ENCODE measurements at regions not wholly inside any gene's neighbourhood (a gene's known extent, or its start where the extent isn't known, plus 50 kb on each side); places are given as distances from the start of the nearest gene placed in this dataset.

DNA sequence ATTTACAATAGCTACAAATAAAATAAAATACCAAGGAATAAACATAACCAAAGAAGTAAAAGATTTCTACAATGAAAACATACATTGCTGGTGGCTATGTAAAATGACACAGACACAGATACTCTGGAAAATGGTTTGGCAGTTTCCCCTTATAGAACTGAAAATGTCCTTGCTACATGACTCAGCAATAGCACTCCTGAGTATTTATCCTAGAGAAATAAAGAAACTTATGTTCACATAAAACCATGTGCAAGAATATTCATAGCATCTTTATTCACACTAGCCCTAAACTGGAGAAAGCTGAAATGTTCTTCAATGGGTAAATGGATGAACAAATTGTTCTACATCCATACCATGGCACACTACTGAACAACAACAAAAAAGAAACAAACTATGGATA is 100.2 kb upstream of the RFC3 start:
- no peaks in the 10 kb centered on the region for H3K9me3 ChIP-seq (ENCODE audit: control insufficient read depth, low read length)
- no peaks in the 10 kb centered on the region for H3K27me3 ChIP-seq (ENCODE audit: control insufficient read depth, insufficient read depth, low read length, poor library complexity, severe bottlenecking)

DNA sequence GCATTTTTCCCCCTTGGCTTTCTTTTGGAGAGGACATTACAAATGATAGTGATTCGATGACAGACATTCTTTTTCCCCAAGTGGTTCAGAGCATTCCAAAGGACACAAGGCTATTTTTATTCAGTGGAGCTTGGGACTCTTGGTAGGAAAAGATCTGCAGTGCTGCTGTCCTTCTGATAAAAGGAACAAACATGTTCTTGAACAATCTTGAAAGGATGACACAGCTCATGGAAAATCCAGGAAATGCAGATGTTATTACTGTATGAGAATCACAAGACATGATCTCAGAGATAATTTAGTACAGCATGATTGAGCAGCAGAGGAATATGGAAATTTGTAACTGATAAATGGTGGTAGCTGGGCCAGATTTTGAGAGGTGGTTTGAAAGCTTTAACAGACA is 96.2 kb upstream of the RFC3 start:
- H3K4me3 ChIP-seq (ENCODE audit: insufficient read depth, low read depth, low read length): no peak overlapping the region
- WGBS, 2 experiments: 82 to 100% methylated on average over 1 of the region's 1 CpG
- no peaks in the 10 kb centered on the region for H3K4me1 ChIP-seq (ENCODE audit: control insufficient read depth, insufficient read depth, low read length)
- no peaks in the 10 kb centered on the region for H3K9me3 ChIP-seq (ENCODE audit: control insufficient read depth, low read length)
- H3K27me3 ChIP-seq (ENCODE audit: control insufficient read depth, insufficient read depth, low read length, poor library complexity, severe bottlenecking): no peaks in the 10 kb centered on the region
- no peaks in the 10 kb centered on the region for H3K36me3 ChIP-seq (ENCODE audit: control insufficient read depth, insufficient read depth, low read length)
- no peak overlapping the region for H3K27ac ChIP-seq (ENCODE audit: insufficient read depth, low read depth, low read length, poor library complexity, severe bottlenecking)

More for the DNA sequence above, 100.2 kb upstream of the RFC3 start:
- Histone ChIP-seq H3K4me1 (ENCODE audit: control insufficient read depth, insufficient read depth, low read length) (no peaks in the 10 kb centered on the region), H3K4me3 (ENCODE audit: insufficient read depth, low read depth, low read length) (no peak overlapping the region), H3K36me3 (ENCODE audit: control insufficient read depth, insufficient read depth, low read length) (no peaks in the 10 kb centered on the region), H3K27ac (ENCODE audit: insufficient read depth, low read depth, low read length, poor library complexity, severe bottlenecking) (no peak overlapping the region)

DNA sequence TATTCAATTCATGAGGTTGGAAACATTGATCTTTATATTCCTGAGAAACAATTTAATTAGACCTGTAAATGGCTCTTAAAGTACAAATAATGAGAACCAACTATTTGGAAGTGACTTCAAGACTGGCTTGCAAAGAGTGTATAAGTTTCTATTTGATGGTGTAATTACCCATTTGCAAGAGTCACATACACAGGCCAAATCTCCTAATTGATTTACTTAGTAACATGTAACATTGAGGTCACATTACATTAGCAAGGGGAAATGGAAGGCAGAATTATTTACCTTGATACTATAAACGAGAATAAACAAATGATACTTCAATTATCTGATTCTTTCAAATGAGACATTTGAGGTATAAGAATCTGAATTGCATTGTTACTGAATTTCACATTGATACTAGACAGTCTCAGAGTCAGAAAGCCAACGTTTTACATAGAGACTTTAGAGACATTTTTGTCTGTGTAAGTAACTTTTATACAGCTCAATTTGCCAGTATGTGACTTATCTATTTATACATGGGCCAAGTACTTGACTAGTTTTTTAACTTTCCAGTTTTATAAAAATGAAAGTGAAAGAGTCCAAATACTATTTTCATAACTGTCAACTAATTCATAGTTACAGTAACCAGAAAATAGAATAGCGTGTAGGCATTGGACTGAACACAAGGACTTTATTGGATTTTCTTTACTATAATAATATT is 95.6 kb upstream of the RFC3 start:
- no peaks in the 10 kb centered on the region for H3K9me3 ChIP-seq (ENCODE audit: control insufficient read depth, low read length)
- no peak overlapping the region for H3K4me3 ChIP-seq (ENCODE audit: insufficient read depth, low read depth, low read length)
- H3K27ac ChIP-seq (ENCODE audit: insufficient read depth, low read depth, low read length, poor library complexity, severe bottlenecking): no peak overlapping the region
- no peaks in the 10 kb centered on the region for H3K36me3 ChIP-seq (ENCODE audit: control insufficient read depth, insufficient read depth, low read length)
- 80 to 97% methylated on average over 1 to 3 of the region's 3 CpGs for WGBS, 2 experiments
- H3K27me3 ChIP-seq (ENCODE audit: control insufficient read depth, insufficient read depth, low read length, poor library complexity, severe bottlenecking): no peaks in the 10 kb centered on the region
- H3K4me1 ChIP-seq (ENCODE audit: control insufficient read depth, insufficient read depth, low read length): no peaks in the 10 kb centered on the region

DNA sequence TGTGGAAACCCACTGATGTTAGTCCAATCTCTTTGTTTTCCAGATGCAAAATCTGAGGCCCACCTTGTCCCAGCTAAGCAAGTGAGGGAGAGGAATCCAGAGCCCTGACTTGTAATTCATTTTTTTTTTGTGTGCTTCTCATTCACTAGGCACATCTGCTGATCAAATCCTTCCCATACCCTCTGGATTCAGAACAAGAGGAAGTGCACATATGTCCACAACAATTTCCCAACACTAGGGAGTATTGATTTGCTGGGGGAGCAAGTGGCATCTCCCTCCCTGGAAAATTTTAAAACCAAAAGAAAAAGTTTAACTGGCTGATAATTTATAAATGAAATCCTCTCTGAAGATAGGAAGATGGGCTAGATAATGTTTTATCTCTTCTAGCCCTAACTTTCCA is 94.6 kb upstream of the RFC3 start:
- H3K27me3 ChIP-seq (ENCODE audit: control insufficient read depth, insufficient read depth, low read length, poor library complexity, severe bottlenecking): no peaks in the 10 kb centered on the region
- H3K9me3 ChIP-seq (ENCODE audit: control insufficient read depth, low read length): no peaks in the 10 kb centered on the region
- H3K27ac ChIP-seq (ENCODE audit: insufficient read depth, low read depth, low read length, poor library complexity, severe bottlenecking): no peak overlapping the region
- H3K36me3 ChIP-seq (ENCODE audit: control insufficient read depth, insufficient read depth, low read length): no peaks in the 10 kb centered on the region
- no peaks in the 10 kb centered on the region for H3K4me1 ChIP-seq (ENCODE audit: control insufficient read depth, insufficient read depth, low read length)
- no peak overlapping the region for H3K4me3 ChIP-seq (ENCODE audit: insufficient read depth, low read depth, low read length)

DNA sequence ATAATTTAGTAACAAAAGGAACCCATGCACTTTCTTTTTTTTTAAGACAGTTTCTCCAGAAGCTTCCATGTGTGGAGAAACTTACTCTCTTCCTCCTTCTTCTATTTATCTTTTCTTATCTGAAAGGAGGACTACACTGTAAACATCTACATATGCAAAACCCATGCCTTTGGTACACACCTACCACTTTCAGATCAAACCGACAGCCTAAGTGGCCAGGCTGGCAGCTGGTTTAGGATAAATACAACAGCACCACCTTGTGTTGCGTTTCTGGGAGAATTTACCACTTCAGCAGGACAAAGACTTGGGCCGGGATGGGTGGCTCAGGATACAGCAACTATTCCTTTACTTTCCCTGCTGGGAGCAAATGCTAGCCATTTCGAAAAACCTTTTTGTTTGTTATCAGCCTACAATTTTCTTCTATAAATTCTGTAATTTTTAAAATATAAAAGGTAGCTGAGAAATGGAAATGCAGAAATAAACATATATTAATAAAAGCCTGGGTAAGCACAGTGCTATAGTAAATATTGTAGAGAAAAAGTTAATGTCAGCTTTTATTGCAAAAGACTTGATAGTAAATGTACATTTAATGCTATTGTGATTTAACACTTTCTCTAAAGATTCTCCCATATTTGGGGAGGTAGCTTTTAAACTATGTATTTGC is 94.0 kb upstream of the RFC3 start:
- whole genome bisulfite sequencing, 2 experiments: 0 to 15% methylated on average over 3 to 4 of the region's 4 CpGs
- no peak overlapping the region for H3K27ac ChIP-seq (ENCODE audit: insufficient read depth, low read depth, low read length, poor library complexity, severe bottlenecking)
- no peaks in the 10 kb centered on the region for H3K27me3 ChIP-seq (ENCODE audit: control insufficient read depth, insufficient read depth, low read length, poor library complexity, severe bottlenecking)
- no peaks in the 10 kb centered on the region for H3K4me1 ChIP-seq (ENCODE audit: control insufficient read depth, insufficient read depth, low read length)
- H3K4me3 ChIP-seq (ENCODE audit: insufficient read depth, low read depth, low read length): no peak overlapping the region
- no peaks in the 10 kb centered on the region for H3K9me3 ChIP-seq (ENCODE audit: control insufficient read depth, low read length)
- no peaks in the 10 kb centered on the region for H3K36me3 ChIP-seq (ENCODE audit: control insufficient read depth, insufficient read depth, low read length)

DNA sequence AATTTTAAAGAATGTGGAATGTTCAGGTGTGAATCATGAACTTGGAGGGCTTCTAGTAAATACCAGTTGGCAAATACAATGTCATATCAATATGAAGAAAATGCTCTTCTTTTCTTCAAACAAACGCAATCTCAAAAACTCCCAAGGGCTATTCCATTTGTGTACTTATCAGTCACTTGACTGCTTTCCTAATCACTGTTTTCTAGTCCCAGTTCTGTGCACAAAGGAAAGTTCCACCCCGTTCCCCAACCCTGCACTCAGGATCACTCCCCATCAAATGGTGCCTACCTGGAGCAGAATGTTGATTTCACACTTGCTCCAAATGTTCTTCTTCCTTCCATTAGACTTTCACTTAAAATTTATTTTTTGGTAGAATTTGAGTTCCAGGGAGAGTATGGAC is 92.6 kb upstream of the RFC3 start:
- H3K36me3 ChIP-seq (ENCODE audit: control insufficient read depth, insufficient read depth, low read length): no peaks in the 10 kb centered on the region
- no peaks in the 10 kb centered on the region for H3K27me3 ChIP-seq (ENCODE audit: control insufficient read depth, insufficient read depth, low read length, poor library complexity, severe bottlenecking)
- no peak overlapping the region for H3K27ac ChIP-seq (ENCODE audit: insufficient read depth, low read depth, low read length, poor library complexity, severe bottlenecking)
- 90 to 93% methylated on average over 2 of the region's 2 CpGs for WGBS, 2 experiments
- no peaks in the 10 kb centered on the region for H3K4me1 ChIP-seq (ENCODE audit: control insufficient read depth, insufficient read depth, low read length)
- no peaks in the 10 kb centered on the region for H3K9me3 ChIP-seq (ENCODE audit: control insufficient read depth, low read length)
- no peak overlapping the region for H3K4me3 ChIP-seq (ENCODE audit: insufficient read depth, low read depth, low read length)

DNA sequence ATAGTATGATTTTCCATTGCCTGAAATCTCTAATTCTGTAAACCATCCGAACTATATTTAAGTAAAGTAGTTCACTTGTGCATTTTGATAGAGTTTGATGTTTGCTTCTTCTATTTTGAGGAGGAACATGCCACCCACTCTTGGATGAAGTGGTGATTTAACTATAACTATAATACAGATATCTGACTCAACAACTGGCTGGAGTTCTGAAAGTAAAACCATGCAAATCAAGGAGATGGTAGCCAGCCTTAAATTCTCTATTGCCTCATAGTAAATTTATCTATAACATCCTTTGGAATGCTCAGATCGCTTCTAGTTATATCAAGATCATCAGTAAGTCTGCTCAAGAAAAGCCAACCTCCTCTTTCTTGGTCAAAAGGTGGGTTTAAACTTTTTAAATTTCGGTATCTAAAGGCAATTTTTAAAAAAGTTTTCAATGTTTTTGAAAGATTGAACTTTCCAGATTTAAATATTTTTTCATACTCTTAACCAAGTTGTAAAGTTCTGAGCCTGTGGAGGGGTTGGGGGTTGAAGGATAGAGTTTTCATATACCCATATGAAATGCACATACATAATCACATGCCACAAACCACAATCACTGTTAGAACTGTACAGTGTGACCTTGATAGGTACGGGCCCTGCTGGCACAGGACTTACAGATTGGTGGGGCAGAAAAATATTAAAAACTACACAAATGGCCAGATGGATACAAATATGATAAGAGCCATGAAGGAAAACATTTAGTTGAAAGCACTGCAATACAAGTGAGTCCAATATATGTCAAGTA is 90.5 kb upstream of the RFC3 start:
- no peak overlapping the region for H3K27ac ChIP-seq (ENCODE audit: insufficient read depth, low read depth, low read length, poor library complexity, severe bottlenecking)
- H3K4me1 ChIP-seq (ENCODE audit: control insufficient read depth, insufficient read depth, low read length): no peaks in the 10 kb centered on the region
- H3K36me3 ChIP-seq (ENCODE audit: control insufficient read depth, insufficient read depth, low read length): no peaks in the 10 kb centered on the region
- 97 to 100% methylated on average over 2 to 4 of the region's 4 CpGs for WGBS, 2 experiments
- no peak overlapping the region for H3K4me3 ChIP-seq (ENCODE audit: insufficient read depth, low read depth, low read length)
- H3K9me3 ChIP-seq (ENCODE audit: control insufficient read depth, low read length): no peaks in the 10 kb centered on the region
- no peaks in the 10 kb centered on the region for H3K27me3 ChIP-seq (ENCODE audit: control insufficient read depth, insufficient read depth, low read length, poor library complexity, severe bottlenecking)

DNA sequence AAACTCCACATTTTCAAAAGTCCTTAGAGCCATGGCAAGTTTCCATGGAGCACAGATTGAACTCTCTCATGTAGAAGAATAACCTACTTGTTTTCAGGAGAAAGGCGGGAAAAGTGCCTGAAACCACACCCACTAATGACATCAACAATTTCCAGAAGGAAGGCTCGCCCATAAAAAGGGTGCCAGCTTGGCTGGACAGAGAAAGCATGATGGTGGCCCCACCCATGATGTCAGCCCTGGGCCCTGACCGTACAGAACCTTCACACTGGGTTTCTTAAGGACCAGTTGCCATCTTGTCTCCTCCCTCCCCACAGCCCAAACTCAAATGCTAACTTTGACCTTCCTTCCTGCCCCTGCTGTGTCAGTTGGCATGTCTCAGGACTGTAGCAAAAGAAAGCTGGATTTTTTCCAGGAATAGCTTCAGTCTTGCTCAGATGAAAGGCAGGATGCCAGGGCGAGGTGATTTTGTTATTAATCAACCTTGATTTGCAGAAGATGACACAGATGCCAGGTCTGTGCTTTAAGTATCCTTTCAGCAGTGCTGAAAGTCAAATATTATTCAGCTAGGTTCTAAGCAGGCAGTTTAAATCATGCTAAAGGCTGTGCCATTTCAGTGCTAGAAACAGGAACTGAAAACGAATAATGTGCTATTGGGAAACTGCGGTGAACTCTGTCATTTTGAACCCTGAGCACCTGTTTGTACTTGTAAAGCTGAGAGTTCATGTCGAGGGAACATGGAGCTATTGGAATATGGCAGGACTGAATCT is 89.5 kb upstream of the RFC3 start:
- no peaks in the 10 kb centered on the region for H3K36me3 ChIP-seq (ENCODE audit: control insufficient read depth, insufficient read depth, low read length)
- WGBS, 2 experiments: 85 to 86% methylated on average over 7 of the region's 7 CpGs
- H3K27ac ChIP-seq (ENCODE audit: insufficient read depth, low read depth, low read length, poor library complexity, severe bottlenecking): no peak overlapping the region
- no peaks in the 10 kb centered on the region for H3K4me1 ChIP-seq (ENCODE audit: control insufficient read depth, insufficient read depth, low read length)
- H3K9me3 ChIP-seq (ENCODE audit: control insufficient read depth, low read length): no peaks in the 10 kb centered on the region
- H3K4me3 ChIP-seq (ENCODE audit: insufficient read depth, low read depth, low read length): no peak overlapping the region
- no peaks in the 10 kb centered on the region for H3K27me3 ChIP-seq (ENCODE audit: control insufficient read depth, insufficient read depth, low read length, poor library complexity, severe bottlenecking)

DNA sequence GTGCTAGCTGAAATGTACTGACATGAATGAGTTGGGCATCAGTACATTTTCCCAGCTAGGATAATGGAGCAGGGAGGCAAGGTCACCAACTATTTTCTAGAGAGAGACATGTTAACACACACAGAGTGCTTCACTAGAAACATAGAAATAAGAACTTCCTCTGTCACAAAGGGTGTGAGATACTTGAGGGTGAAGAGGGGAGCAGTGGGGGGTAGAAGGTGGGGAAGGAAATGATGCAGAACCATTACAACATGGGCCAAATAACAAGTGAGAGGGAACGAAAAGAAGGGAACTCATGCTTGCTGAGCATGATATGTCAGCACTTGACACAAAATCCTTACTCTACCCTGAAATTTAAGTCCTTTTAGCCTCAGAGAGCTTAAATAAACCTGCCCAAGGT is 87.8 kb upstream of the RFC3 start:
- H3K27ac ChIP-seq (ENCODE audit: insufficient read depth, low read depth, low read length, poor library complexity, severe bottlenecking): no peak overlapping the region
- H3K9me3 ChIP-seq (ENCODE audit: control insufficient read depth, low read length): no peaks in the 10 kb centered on the region
- no peaks in the 10 kb centered on the region for H3K27me3 ChIP-seq (ENCODE audit: control insufficient read depth, insufficient read depth, low read length, poor library complexity, severe bottlenecking)
- no peaks in the 10 kb centered on the region for H3K4me1 ChIP-seq (ENCODE audit: control insufficient read depth, insufficient read depth, low read length)
- H3K36me3 ChIP-seq (ENCODE audit: control insufficient read depth, insufficient read depth, low read length): no peaks in the 10 kb centered on the region
- H3K4me3 ChIP-seq (ENCODE audit: insufficient read depth, low read depth, low read length): no peak overlapping the region
- WGBS, 2 experiments: 89 to 100% methylated on average over 1 of the region's 1 CpG

DNA sequence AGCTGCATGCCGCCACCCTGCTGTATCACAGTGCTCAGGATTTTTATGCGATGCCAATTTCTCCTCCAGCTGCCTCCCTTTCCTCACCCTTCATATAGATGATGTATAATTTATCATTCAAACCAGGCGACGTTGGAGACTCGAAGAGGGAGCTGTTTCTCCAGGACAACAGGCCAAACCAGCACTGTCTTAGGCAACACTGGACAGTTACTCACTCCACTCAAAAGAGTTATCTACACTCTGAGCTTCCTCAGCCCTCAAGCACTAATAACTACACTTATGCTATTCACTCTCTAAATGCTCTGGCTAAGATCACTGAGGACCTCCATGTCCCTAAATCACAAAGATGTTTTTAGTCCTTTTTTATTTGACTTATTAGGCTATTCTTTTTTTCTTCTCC is 87.3 kb upstream of the RFC3 start:
- Histone ChIP-seq H3K4me3 (ENCODE audit: insufficient read depth, low read depth, low read length) (no peak overlapping the region), H3K27me3 (ENCODE audit: control insufficient read depth, insufficient read depth, low read length, poor library complexity, severe bottlenecking) (no peaks in the 10 kb centered on the region), H3K27ac (ENCODE audit: insufficient read depth, low read depth, low read length, poor library complexity, severe bottlenecking) (no peak overlapping the region), H3K9me3 (ENCODE audit: control insufficient read depth, low read length) (no peaks in the 10 kb centered on the region), H3K4me1 (ENCODE audit: control insufficient read depth, insufficient read depth, low read length) (no peaks in the 10 kb centered on the region), H3K36me3 (ENCODE audit: control insufficient read depth, insufficient read depth, low read length) (no peaks in the 10 kb centered on the region)
- 94 to 95% methylated on average over 4 to 5 of the region's 5 CpGs for WGBS, 2 experiments
